Pons (tissue), 1 donor: ENCODE measurements at regions not wholly inside any gene's neighbourhood (a gene's known extent, or its start where the extent isn't known, plus 50 kb on each side); places are given as distances from the start of the nearest gene placed in this dataset.
"Not testable (repeated sequence)": the region's sequence is repeated elsewhere in the genome, so short reads cannot be mapped to it uniquely, and the experiment has no call there.

Experiments
- DNase-seq: peaks from one replicate; pipeline ENCODE4 v3.0.0-alpha.2; 2016; ENCODE audit warnings: low spot score

GRCh38 chr2:87515226-87515625 lies 232.7 kb upstream of the PLGLB2 start:
- DNase-seq, result not testable (repeated sequence)

DNA sequence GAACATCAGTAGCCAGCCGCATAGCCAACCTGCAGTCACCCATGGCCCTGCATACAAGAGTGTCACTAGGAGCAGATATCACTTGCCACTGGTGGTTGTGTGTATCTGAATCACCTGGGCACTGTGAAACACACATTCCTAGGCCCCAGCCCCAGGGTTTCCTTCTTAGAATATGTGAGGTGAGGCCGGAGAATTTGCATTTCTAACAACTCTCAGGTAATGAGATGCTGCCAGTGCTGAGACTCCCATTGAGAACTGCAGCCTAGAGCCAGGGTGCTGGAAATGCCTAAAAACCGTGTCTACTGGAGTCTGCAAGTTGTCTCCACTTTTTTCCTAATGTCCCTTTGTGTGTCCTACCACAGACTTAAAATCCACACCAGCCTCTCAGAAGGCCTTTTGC lies 232.0 kb upstream of the PLGLB2 start:
- DNase-seq, result not testable (repeated sequence)

GRCh38 chr2:87516369-87516967 lies 231.4 kb upstream of the PLGLB2 start:
- not testable (repeated sequence) for DNase-seq

- not testable (repeated sequence) for DNase-seq
These were observed 230.4 kb upstream of the PLGLB2 start for GRCh38 chr2:87517438-87517837.

DNA sequence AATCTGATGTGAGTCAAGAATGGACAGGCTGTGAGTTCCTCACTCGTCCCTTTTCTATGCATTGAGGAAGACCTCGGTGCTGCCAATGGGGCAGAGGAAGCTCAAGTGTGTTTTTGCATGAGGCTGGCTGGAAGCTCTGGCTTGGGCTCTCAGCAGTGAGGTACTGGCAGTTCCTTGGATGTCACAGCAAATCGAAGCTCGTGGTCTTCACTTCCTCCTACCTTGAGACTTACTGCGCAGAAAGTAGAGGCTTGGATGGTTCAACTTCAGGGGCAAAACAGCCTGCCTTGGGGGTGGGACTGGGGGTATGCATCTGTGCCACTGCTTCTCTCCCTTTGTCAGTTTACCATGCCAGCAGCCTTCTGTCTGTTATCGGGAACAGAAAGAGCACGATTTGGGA lies 229.8 kb upstream of the PLGLB2 start:
- not testable (repeated sequence) for DNase-seq

GRCh38 chr2:87518547-87518946 lies 229.3 kb upstream of the PLGLB2 start:
- not testable (repeated sequence) for DNase-seq

GRCh38 chr2:87519158-87520011 lies 228.5 kb upstream of the PLGLB2 start:
- not testable (repeated sequence) for DNase-seq

DNA sequence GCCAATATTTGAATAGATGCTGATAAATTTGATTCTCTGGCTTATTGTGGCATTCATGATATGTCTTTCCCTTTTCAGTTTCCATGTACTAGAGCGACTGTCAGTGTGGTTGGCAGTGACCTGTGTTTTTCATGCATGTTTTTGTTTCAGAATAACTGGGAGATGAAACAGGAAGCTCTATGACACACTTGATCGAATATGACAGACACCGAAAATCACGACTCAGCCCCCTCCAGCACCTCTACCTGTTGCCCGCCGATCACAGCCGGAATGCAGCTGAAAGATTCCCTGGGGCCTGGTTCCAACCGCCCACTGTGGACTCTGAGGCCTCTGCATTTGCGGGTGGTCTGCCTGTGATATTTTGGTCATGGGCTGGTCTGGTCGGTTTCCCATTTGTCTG lies 226.8 kb upstream of the PLGLB2 start:
- DNase-seq, result not testable (repeated sequence)

GRCh38 chr2:87521489-87521888 lies 226.4 kb upstream of the PLGLB2 start:
- DNase-seq, result not testable (repeated sequence)

- not testable (repeated sequence) for DNase-seq
These were observed 223.2 kb upstream of the PLGLB2 start for GRCh38 chr2:87524619-87525188.

- not testable (repeated sequence) for DNase-seq
These were observed 222.3 kb upstream of the PLGLB2 start for GRCh38 chr2:87525497-87525991.

DNA sequence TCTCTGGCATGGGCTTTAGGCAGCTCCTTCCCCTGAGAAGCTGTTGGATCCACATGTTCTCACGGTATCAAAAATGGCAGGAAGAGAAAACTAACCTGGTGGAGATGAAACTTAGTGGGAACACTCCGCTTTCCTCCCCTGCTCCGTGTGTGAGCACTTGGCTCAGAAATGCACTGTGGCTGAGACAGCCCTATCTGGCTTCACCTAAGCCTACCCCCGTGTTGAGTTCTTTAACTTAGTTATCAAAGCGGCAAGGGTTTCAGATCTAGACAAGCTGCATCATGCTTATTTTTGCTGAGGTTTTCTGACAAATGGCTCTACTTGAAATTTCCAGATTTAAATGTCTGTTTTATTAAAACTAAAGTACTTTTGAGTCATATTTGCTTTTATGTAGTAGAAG lies 221.6 kb upstream of the PLGLB2 start:
- not testable (repeated sequence) for DNase-seq

DNA sequence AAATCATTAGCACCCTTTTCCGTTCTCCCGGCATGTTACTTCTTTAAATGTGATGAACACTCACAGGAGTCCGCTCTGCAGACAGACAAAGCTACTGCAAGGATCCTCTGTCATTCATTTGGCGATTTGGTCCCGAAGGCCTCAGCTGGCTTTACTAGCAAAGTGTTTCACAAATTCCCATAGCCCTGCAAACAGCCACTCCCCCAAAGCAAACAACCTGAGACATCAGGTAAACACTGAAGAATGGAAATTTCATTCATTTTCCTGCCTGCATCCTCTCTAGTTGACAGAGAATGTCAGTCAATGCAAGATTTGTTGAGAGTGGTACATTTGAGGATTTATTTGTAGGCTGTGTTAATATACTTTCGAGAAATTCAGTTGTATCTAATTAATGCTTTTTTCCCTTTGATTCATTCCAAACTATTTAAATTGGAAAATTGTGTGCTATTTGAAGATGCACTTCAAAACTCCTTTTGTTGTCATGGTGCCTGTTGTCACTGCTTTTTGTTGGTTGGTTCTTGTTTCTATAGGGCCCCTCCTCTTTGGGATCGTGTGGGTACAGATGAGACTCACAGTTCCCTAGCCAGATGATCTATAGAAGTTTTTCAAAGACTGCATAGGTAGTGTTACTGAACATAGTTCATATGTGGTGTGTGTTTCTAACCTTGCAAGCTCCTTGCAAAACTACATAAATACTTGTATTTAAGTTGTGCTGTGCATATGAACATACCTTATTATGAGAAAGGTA lies 215.7 kb upstream of the PLGLB2 start:
- not testable (repeated sequence) for DNase-seq

GRCh38 chr2:87533390-87534272 lies 214.3 kb upstream of the PLGLB2 start:
- not testable (repeated sequence) for DNase-seq

DNA sequence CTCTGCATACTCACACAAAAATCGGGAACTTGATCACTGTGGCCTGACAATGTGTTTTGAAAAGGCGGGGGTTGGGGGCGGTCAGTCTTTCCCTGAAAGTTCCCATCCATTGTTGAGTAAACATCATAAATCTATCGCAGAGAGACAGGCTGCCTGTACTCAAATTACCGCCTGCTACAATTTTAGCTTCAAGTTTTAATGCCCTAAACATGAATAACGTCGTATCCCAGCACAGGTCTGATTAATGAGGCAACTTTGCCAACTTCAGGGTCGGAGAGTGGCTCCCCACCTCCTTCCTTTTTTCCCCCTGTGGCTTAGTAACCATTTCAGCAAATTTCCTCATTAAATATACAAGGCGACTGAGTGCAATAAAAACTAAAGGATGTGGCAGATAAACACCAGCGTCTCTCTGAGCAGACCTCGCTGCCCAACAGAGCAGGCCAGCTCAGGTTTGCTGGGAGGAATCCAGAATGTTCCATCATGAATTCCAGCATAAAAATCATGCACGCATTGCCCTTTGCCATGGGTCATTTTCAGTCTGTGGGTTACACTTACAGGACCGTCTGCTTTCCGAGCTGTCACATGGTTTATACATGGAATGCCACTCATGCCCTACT lies 213.5 kb upstream of the PLGLB2 start:
- DNase-seq, result not testable (repeated sequence)

DNA sequence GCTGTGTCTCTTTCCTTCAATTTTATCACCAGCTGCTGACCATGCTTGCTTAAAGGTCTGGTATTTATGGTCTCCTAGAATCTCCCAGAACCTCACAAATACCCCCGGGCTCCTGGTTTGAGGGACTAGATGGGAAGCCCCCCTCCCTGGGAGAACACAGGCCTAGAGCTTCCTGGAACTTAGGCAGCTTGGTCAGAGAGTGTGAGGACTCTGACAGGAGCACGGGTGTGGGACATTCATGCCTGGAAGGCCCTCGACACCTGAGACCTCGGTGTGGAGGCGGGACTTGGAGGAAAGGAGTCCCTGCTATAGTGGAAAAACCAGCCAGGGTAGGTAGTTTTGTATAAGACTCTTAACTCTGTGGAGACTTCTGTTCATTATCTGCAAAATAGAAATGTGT lies 211.5 kb upstream of the PLGLB2 start:
- not testable (repeated sequence) for DNase-seq

GRCh38 chr2:87537251-87537671 lies 210.6 kb upstream of the PLGLB2 start:
- DNase-seq, result not testable (repeated sequence)

DNA sequence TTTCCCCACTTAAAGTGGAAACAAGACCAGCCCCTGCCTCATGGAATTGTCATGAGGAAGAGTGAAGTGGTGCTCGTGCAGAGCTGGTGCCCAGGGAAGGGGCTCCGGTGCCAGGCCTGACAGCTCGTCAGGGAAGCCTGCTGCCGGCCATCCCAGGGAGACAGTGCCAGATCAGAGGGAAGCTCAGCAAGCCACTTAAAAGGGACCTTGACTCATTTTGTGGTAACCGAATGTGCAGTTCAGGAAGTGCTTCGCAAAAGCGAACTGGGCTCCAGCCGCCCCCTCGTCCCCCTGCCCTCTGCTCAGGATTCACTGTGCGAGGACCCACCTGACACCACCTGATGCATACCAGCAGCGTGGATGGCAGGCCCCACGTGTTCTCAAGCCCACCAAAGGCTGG lies 209.6 kb upstream of the PLGLB2 start:
- DNase-seq, result not testable (repeated sequence)

DNA sequence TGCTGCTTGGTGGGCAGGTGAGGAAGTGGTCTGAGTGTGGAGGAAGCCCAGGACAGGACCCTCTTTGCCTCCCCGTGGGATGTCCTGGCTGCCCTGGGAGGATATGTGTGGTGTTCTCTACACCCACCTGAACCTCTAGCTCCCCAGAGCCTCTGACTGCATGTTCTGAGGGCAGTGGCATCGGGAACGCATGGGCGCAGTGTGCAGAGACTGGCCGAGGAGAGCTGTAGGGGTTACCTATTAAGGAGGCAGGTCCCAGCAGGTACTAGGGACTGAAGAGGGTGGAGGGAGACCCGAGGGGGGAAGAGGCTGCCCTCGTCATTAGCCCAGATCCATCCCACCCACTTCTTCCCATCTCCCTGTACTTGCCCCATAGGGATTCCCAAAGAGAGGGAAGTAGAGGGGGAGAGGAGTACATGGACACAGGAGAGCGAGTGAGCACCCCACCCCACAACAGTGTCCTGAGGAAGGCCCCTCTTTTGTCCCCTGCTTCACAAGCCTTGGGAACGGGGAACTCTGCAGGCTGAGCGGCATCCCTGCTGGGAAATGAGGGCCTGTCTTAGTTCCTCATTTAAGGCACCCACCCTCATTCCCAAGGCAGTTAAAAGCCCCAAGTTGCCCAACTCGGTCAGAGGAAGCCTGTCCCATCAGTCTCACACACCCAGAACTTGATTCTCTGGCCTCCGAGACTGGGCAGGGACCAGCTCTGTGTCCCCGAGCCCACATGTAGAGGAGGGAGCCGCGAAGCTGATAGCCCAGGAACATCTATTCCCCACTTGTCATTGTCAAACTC lies 208.5 kb upstream of the PLGLB2 start:
- DNase-seq, result not testable (repeated sequence)

- DNase-seq, result not testable (repeated sequence)
These were observed 207.6 kb upstream of the PLGLB2 start for GRCh38 chr2:87540242-87540641.
